HG02981 (cell line): ENCODE measurements at regions not wholly inside any gene's neighbourhood (a gene's known extent, or its start where the extent isn't known, plus 50 kb on each side); places are given as distances from the start of the nearest gene placed in this dataset.
"Not testable (repeated sequence)": the region's sequence is repeated elsewhere in the genome, so short reads cannot be mapped to it uniquely, and the experiment has no call there.

Experiments
- ATAC-seq: cut with Tn5 transposase; IDR thresholded peaks from one replicate; pipeline ENCODE4 v1.9.1; 2021; ENCODE audit warnings: mild to moderate bottlenecking, moderate library complexity; ENCODE audit not compliant: unreplicated experiment

DNA sequence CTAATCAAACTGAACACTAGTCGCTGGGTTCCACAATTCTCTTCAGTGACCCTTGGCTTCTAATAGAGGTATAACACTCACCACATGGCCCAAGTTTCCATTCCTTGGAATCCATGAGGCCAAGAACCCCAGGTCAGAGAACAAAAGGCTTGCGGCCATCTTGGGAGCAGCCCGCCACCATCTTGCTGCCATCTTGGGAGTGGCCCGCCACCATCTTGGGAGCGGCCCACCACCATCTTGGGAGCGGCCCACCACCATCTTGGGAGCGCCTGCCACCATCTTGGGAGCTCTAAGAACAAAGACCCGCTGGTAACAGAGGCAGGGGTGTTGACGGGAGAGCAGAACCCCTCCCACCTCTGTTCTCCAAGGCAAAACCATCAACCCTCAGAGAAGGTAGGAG is 493.4 kb downstream of the MATN1 start:
- no peak for ATAC-seq

DNA sequence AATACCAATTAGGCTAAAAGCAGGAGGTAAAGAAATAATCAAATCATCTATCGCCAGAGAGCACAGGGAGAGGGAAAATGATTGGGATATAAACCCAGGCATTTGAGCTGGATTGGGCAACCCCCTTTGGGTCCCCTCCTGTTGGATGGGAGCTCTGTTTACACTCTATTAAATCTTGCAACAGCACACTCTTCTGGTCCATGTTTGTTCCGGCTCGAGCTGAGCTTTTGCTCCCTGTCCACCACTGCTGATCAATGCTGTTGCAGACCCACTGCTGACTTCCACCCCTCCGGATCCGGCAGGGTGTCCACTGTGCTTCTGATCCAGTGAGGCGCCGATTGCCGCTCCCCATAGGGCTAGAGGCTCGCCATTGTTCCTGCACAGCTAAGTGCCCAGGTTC is 493.8 kb downstream of the MATN1 start:
- no peak for ATAC-seq

DNA sequence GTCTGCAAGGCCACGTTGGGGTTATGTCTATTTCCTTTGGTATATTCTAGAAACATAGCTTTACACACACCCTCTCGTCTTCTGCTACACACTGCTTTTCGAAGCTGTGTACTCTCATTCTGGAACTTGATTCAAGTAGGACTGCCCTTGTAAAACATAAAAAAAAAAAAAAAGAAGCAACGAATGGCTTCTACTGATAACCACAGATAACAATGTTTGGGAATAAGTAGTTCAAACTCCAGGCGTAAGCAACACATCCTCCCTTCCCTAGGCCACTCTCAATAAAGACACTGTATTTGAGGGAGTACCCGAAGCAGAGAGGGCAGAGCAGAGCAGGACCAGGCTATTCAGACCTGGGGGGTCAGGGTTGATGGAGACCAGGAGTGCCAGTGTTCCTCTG is 496.7 kb downstream of the MATN1 start:
- no peak for ATAC-seq

DNA sequence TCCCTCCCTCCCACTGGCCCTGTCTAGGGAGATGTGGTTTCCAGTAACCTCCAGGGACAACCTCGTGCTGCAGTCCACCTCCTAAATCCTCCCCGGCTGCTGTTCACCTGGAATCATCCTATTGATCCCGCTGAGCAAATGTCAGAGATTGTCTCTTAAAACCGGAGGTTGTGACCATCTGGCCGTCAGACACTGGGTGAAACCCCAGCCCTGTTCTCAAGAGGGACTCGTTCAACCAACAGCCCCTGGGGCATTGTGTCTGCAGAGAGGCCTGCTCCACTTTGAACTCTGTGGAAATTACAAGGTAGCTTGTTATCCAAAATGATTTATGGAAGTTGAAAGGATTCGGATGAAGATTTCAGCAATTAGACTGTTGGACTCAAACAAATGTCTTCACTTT is 498.0 kb downstream of the MATN1 start:
- ATAC-seq = no peak

GRCh38 chr1:30219675-30220074 is 503.7 kb downstream of the MATN1 start:
- no peak for ATAC-seq

DNA sequence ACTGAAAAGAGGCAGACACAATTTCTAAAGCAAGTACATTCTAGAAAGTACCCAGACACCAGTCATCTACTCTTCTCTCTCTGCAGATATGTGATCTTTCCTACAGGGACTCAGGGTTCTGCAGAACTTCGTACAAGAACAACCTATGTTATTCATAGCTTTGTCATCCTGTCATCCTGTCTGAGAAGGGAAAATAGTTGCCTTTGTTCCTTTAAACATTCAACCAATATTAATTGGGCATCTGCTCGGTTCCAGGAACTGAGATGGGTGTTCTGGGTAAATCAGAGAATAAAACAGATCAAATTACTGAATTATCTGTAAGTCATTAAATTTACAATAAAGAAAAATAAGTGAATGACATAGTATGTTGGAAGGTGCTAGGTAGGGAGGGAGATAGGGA is 504.9 kb downstream of the MATN1 start:
- ATAC-seq = no peak

DNA sequence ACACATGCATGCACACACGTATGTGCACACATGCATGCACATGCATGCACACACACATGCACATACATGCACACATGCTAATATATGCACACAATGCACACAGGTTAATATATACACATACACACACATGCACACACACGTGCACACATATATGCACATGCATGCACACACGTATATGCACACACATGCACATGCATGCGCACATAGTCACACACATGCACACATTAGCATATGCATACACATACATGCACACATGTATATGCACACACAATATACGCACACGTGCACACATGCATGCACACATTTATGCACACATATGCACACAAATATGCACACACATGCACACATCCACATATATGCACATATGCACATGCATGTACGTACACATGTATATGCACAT is 506.8 kb downstream of the MATN1 start:
- ATAC-seq = no peak

DNA sequence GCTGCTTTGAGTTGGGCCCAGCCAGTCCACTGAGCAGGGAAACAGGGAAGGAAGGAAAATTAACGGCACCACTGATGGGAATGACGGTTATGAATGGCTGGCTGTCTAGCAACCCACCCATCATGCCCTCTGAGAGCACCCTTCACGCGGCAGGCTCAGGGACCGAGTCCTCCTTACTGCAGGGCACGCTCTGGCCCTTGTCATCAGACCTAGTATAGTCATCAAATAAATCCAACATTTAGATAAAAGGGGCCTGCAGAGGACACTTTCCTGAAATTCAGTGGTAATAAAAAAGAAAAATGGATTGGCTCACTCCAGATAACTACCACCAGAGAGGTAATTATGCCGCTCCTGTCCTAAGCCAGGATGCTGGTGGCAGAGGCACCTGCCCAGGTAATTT is 509.4 kb downstream of the MATN1 start:
- ATAC-seq = no peak

DNA sequence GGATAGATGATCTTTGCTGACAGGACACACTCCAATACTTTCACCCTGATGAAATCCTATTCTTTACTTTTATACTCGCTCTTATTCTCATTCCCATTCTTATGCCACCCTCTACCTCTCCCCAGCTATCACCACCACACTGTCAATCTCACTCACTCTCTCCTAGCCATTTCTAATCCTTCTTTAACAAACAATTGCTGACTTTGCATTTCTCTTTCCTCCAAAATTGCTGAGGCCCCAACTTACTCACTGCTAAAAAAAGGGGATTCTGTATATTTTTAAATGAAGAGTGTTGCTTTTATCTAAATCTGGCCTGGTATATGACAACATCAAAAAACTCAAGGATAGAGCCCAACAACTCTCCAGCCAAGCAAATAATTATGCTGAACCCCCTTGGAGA is 515.4 kb downstream of the MATN1 start:
- not testable (repeated sequence) for ATAC-seq

- ATAC-seq = not testable (repeated sequence)
These were observed 516.8 kb downstream of the MATN1 start for GRCh38 chr1:30206631-30207030.

- not testable (repeated sequence) for ATAC-seq
These were observed 518.5 kb downstream of the MATN1 start for GRCh38 chr1:30204916-30205315.

DNA sequence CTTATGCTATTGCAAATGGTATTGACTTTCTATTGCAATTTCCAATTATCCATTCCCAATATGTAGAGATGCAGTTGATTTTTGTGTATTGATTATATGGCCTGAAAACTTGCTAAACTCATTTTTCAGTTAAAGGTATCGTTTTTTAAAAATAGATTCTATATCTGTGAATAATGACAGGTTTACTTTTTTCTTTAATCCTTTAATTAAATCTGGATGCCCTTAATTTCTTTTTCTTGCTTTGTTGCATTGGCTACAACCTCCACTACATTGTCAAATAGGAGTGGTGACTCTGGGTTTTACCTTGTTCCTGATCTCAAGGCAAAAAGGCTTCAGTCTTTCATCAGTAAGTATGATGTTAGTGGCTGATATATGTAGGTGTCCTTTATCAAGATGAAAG is 522.4 kb downstream of the MATN1 start:
- no peak for ATAC-seq

GRCh38 chr1:30200161-30200560 is 523.2 kb downstream of the MATN1 start:
- no peak for ATAC-seq

DNA sequence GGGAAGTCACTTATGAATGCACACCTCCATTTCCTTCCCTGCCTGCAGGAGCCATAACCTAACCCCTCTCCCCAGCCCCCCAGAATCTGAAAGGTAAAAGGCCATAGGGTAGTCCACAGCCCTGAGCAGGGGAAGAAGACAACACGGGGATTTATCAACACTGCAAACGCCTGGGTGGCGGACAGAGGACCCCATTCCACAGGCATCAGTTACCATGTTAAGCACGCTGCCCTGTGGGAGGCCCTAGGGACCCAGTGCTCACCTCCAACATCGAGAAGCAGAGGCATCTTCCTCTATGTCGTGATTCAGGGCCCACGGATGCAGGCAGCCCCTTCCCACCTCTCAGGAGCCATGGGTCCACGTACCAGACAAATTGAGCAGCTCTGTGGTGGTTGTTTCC is 523.8 kb downstream of the MATN1 start:
- ATAC-seq = no peak

DNA sequence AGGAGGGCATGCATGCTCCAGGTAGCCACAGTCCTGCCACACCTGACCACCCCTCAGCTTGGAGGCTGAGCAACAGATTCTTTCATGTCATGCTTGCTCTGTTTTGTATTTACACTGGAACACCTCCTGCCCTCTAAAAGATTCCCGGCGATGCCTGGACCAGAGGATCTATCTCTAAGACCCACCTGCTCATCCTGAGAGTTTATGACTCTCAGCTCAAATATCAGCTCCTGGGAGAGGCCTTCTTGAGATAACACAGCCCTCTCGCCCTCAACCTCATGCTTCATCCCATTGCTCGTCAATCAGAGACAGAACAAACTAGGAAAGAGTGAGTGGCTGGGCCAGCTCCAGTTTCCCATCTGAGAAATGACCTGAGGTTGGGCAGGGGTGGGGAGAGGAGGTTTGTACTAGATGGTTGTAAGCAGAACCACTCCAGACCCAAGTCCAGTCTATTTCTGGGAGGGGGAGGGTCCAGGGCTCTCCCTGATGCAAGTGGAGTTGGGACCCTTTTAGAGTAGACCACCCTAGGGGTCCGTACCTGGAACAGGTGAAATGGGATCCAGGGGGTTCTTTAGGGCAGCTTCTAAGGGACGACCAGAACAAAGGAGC is 524.5 kb downstream of the MATN1 start:
- ATAC-seq = no peak

- ATAC-seq = no peak
These were observed 525.0 kb downstream of the MATN1 start for GRCh38 chr1:30198451-30198760.

GRCh38 chr1:30197639-30198450 is 525.5 kb downstream of the MATN1 start:
- no peak for ATAC-seq

DNA sequence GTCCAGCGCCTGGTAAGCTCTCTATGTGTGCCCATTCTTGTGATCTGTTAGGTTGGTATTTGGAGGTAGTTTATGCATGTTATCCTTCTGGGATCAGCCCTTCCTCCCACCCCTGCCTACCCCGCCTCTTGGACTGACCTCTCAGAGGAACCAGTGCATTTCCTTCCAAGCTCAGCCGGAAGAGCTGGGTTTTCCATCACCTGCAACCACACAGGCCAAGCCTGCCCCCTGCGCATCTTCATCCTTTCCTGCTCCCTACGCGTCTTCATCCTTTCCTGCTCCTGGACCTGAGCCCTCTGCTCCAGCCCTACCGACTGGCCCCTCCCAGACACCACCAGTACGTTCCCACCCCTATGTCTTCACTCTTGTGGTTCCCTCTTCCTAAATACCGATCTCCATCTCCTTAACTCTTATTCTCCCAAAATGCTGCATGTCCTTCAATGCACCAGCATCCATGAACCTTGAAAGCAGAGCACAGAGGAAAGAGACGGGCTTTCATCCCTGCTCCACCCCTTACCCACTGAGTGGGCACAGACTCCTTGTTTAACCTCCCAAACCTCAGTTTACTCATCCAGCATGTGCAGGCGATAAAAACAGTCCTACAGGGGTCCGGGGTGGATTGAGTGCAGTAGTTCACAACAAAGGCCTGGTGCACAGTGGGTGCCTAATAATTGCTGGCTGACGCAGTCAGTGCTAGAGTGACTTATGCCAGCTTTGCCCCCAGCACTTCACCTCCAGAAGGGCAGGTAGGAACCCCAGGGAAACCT is 526.3 kb downstream of the MATN1 start:
- ATAC-seq = no peak

- ATAC-seq = no peak
These were observed 526.9 kb downstream of the MATN1 start for GRCh38 chr1:30196457-30196856.

- no peak for ATAC-seq
These were observed 527.8 kb downstream of the MATN1 start for GRCh38 chr1:30195424-30196134.

DNA sequence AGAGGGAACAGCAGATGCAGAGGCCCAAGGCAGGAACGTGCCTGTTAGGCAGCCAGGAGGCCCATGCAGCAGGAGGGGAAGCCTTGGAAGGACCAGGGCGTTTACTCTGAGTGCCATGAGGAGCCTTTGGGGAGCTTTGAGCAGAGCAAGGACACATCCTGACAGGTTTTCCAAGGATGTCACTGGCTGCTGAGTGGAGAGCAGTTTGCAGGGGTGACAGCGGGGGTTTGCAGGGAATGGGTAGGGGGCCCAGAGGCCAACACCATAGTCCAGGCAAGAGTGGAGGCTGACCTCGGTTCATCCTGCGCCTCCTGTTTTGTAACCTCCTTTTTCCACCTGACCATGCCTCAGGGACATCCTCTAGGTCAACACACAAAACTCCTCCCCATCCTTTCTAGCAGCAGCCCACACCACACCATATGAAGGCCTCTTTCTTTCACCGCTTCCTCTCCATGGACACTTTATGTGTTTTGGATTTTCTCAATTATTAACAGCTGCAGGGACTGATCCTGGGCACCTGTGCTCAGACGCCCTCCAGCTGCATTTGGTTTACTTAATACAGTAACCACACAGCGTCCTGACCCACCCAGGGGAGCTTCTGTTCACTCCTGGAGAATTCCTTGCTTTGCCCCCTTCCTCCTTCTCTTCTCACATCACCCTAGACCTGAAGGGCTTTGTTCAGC is 528.5 kb downstream of the MATN1 start:
- ATAC-seq = no peak
